Adipocyte (in vitro differentiated cells): ENCODE measurements at regions not wholly inside any gene's neighbourhood (a gene's known extent, or its start where the extent isn't known, plus 50 kb on each side); places are given as distances from the start of the nearest gene placed in this dataset.
"Not testable (repeated sequence)": the region's sequence is repeated elsewhere in the genome, so short reads cannot be mapped to it uniquely, and the experiment has no call there.

Experiments
- DNase-seq: peaks from one replicate; pipeline ENCODE4 v3.0.0-alpha.2; 2015; ENCODE audit warnings: low read depth
- H3K27me3 ChIP-seq: replicated peaks from 2 replicates; pipeline ENCODE4 v1.7.0; 2013; ENCODE audit warnings: mild to moderate bottlenecking, low read length, moderate library complexity; ENCODE audit not compliant: control insufficient read depth, insufficient read depth
- H3K36me3 ChIP-seq: 2 replicates; pipeline ENCODE4 v1.7.0; 2013; ENCODE audit warnings: low read length, mild to moderate bottlenecking, moderate library complexity; ENCODE audit not compliant: control insufficient read depth, insufficient read depth, severe bottlenecking
- H3K4me1 ChIP-seq: 2 replicates; pipeline ENCODE4 v1.7.0; 2013; ENCODE audit warnings: mild to moderate bottlenecking, low read length, moderate library complexity; ENCODE audit not compliant: control insufficient read depth, insufficient read depth
- H3K4me3 ChIP-seq: 2 replicates; pipeline ENCODE4 v1.7.0; 2013; ENCODE audit warnings: mild to moderate bottlenecking, low read length, moderate library complexity
- H3K9ac ChIP-seq: 2 replicates; pipeline ENCODE4 v1.7.0; 2013; ENCODE audit warnings: mild to moderate bottlenecking, low read length, moderate library complexity
- H3K9me3 ChIP-seq: 2 replicates; pipeline ENCODE4 v1.7.0; 2013; ENCODE audit warnings: mild to moderate bottlenecking, low read length, moderate library complexity; ENCODE audit not compliant: control insufficient read depth

GRCh38 chr2:189344043-189344442, 97.2 kb upstream of the WDR75 start:
- no peaks in the 10 kb centered on the region for H3K36me3 ChIP-seq
- no peaks in the 10 kb centered on the region for H3K27me3 ChIP-seq
- H3K4me3 ChIP-seq = no peak overlapping the region
- peaks cover 15% of the 10 kb centered on the region for H3K4me1 ChIP-seq
- H3K9me3 ChIP-seq = peaks cover 14% of the 10 kb centered on the region
- no peak for DNase-seq
- no peak overlapping the region for H3K9ac ChIP-seq

GRCh38 chr2:189347540-189347939, 93.7 kb upstream of the WDR75 start:
- H3K9ac ChIP-seq = peak overlapping the region; percentile 83
- peak; percentile 93 for DNase-seq

GRCh38 chr2:189348369-189348768, 92.9 kb upstream of the WDR75 start:
- DNase-seq = peak; percentile 17

More at GRCh38 chr2:189347540-189347939, 93.7 kb upstream of the WDR75 start:
- Histone ChIP-seq H3K4me3 (peak overlapping the region; percentile 40), H3K36me3 (no peaks in the 10 kb centered on the region), H3K9me3 (peaks cover 4% of the 10 kb centered on the region), H3K4me1 (peaks cover 29% of the 10 kb centered on the region), H3K27me3 (no peaks in the 10 kb centered on the region)

GRCh38 chr2:189350540-189351209, 90.6 kb upstream of the WDR75 start:
- Histone ChIP-seq H3K4me3 (no peak overlapping the region), H3K36me3 (no peaks in the 10 kb centered on the region), H3K4me1 (peaks cover 29% of the 10 kb centered on the region), H3K27me3 (no peaks in the 10 kb centered on the region), H3K9ac (peak overlapping the region; percentile 77), H3K9me3 (peaks cover 4% of the 10 kb centered on the region)
- DNase-seq = peak; percentile 95

More at GRCh38 chr2:189348369-189348768, 92.9 kb upstream of the WDR75 start:
- no peak overlapping the region for H3K4me3 ChIP-seq
- peak overlapping the region; percentile 83 for H3K9ac ChIP-seq
- peaks cover 29% of the 10 kb centered on the region for H3K4me1 ChIP-seq
- H3K9me3 ChIP-seq = peaks cover 4% of the 10 kb centered on the region
- H3K36me3 ChIP-seq = no peaks in the 10 kb centered on the region
- H3K27me3 ChIP-seq = no peaks in the 10 kb centered on the region

GRCh38 chr2:189351933-189352332, 89.3 kb upstream of the WDR75 start:
- not testable (repeated sequence) for DNase-seq, H3K9me3 ChIP-seq

GRCh38 chr2:189357375-189357774, 83.9 kb upstream of the WDR75 start:
- H3K36me3 ChIP-seq, H3K4me1 ChIP-seq, H3K9me3 ChIP-seq, H3K27me3 ChIP-seq, H3K9ac ChIP-seq, DNase-seq, H3K4me3 ChIP-seq: not testable (repeated sequence)

More at GRCh38 chr2:189351933-189352332, 89.3 kb upstream of the WDR75 start:
- peaks cover 24% of the 10 kb centered on the region for H3K4me1 ChIP-seq
- H3K9ac ChIP-seq, H3K36me3 ChIP-seq, H3K27me3 ChIP-seq, H3K4me3 ChIP-seq: not testable (repeated sequence)

GRCh38 chr2:189360861-189361260, 80.4 kb upstream of the WDR75 start:
- H3K27me3 ChIP-seq = no peaks in the 10 kb centered on the region
- peaks cover 2% of the 10 kb centered on the region for H3K9me3 ChIP-seq
- no peak overlapping the region for H3K4me3 ChIP-seq
- peaks cover 25% of the 10 kb centered on the region for H3K4me1 ChIP-seq
- peak overlapping the region; percentile 29 for H3K9ac ChIP-seq
- DNase-seq = no peak
- H3K36me3 ChIP-seq = no peaks in the 10 kb centered on the region

- H3K4me1 ChIP-seq = peaks cover 25% of the 10 kb centered on the region
- DNase-seq = no peak
- H3K27me3 ChIP-seq = no peaks in the 10 kb centered on the region
- H3K9ac ChIP-seq = peak overlapping the region; percentile 75
- H3K4me3 ChIP-seq = no peak overlapping the region
- H3K36me3 ChIP-seq = no peaks in the 10 kb centered on the region
- peaks cover 2% of the 10 kb centered on the region for H3K9me3 ChIP-seq
Measured at GRCh38 chr2:189362283-189362682, 79.0 kb upstream of the WDR75 start.

GRCh38 chr2:189363559-189363958, 77.7 kb upstream of the WDR75 start:
- Histone ChIP-seq H3K9ac (no peak overlapping the region), H3K4me1 (peaks cover 25% of the 10 kb centered on the region), H3K27me3 (no peaks in the 10 kb centered on the region), H3K9me3 (peaks cover 2% of the 10 kb centered on the region), H3K36me3 (no peaks in the 10 kb centered on the region), H3K4me3 (peak overlapping the region; percentile 7)
- DNase-seq = peak; percentile 41

- no peaks in the 10 kb centered on the region for H3K36me3 ChIP-seq
- DNase-seq = no peak
- H3K4me3 ChIP-seq = no peak overlapping the region
Measured at GRCh38 chr2:189364607-189365006, 76.7 kb upstream of the WDR75 start.

GRCh38 chr2:189366349-189366748, 74.9 kb upstream of the WDR75 start:
- H3K4me1 ChIP-seq = peaks cover 48% of the 10 kb centered on the region
- no peaks in the 10 kb centered on the region for H3K36me3 ChIP-seq
- no peak overlapping the region for H3K9ac ChIP-seq
- no peak overlapping the region for H3K4me3 ChIP-seq
- no peaks in the 10 kb centered on the region for H3K27me3 ChIP-seq
- no peak for DNase-seq
- H3K9me3 ChIP-seq = peaks cover 1% of the 10 kb centered on the region

More at GRCh38 chr2:189364607-189365006, 76.7 kb upstream of the WDR75 start:
- peaks cover 2% of the 10 kb centered on the region for H3K9me3 ChIP-seq
- H3K27me3 ChIP-seq = no peaks in the 10 kb centered on the region
- peaks cover 34% of the 10 kb centered on the region for H3K4me1 ChIP-seq
- H3K9ac ChIP-seq = no peak overlapping the region

- Histone ChIP-seq H3K36me3 (no peaks in the 10 kb centered on the region), H3K4me1 (peaks cover 46% of the 10 kb centered on the region), H3K9ac (no peak overlapping the region), H3K4me3 (no peak overlapping the region), H3K27me3 (no peaks in the 10 kb centered on the region), H3K9me3 (no peaks in the 10 kb centered on the region)
- DNase-seq = no peak
Measured at GRCh38 chr2:189367343-189367742, 73.9 kb upstream of the WDR75 start.
